Neural cell (in vitro differentiated cells): ENCODE measurements at regions not wholly inside any gene's neighbourhood (a gene's known extent, or its start where the extent isn't known, plus 50 kb on each side); places are given as distances from the start of the nearest gene placed in this dataset.

Experiments used
- SMC3 ChIP-seq: fragments of 450-650 bp; conservative IDR thresholded peaks from 2 replicates; pipeline ENCODE4 v1.6.1; 2014; ENCODE audit warnings: antibody characterized with exemption, mild to moderate bottlenecking, moderate library complexity; ENCODE audit not compliant: poor library complexity
- TF ChIP-seq, protein P1 (sequence below): fragments of 450-650 bp; IDR thresholded peaks from 2 replicates; pipeline ENCODE4 v1.5.1; 2014; ENCODE audit warnings: antibody characterized with exemption, mild to moderate bottlenecking, moderate library complexity; ENCODE audit not compliant: poor library complexity, severe bottlenecking

GRCh38 chr20:48190757-48191156 is 405.5 kb upstream of the SULF2 start:
- TF ChIP-seq, protein P1, sequence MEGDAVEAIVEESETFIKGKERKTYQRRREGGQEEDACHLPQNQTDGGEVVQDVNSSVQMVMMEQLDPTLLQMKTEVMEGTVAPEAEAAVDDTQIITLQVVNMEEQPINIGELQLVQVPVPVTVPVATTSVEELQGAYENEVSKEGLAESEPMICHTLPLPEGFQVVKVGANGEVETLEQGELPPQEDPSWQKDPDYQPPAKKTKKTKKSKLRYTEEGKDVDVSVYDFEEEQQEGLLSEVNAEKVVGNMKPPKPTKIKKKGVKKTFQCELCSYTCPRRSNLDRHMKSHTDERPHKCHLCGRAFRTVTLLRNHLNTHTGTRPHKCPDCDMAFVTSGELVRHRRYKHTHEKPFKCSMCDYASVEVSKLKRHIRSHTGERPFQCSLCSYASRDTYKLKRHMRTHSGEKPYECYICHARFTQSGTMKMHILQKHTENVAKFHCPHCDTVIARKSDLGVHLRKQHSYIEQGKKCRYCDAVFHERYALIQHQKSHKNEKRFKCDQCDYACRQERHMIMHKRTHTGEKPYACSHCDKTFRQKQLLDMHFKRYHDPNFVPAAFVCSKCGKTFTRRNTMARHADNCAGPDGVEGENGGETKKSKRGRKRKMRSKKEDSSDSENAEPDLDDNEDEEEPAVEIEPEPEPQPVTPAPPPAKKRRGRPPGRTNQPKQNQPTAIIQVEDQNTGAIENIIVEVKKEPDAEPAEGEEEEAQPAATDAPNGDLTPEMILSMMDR: no peak
- TF ChIP-seq SMC3: no peak
